SKM-1 treated with dmso at 0.1 percent for 144 hours (cell line): ENCODE measurements at regions not wholly inside any gene's neighbourhood (a gene's known extent, or its start where the extent isn't known, plus 50 kb on each side); places are given as distances from the start of the nearest gene placed in this dataset.
"Not testable (repeated sequence)": the region's sequence is repeated elsewhere in the genome, so short reads cannot be mapped to it uniquely, and the experiment has no call there.

ENCODE experiments used
- DNase-seq: peaks from one replicate; lab custom pipeline; 2025; ENCODE audit not compliant: unreplicated experiment; lab: John Stamatoyannopoulos, UW

DNA sequence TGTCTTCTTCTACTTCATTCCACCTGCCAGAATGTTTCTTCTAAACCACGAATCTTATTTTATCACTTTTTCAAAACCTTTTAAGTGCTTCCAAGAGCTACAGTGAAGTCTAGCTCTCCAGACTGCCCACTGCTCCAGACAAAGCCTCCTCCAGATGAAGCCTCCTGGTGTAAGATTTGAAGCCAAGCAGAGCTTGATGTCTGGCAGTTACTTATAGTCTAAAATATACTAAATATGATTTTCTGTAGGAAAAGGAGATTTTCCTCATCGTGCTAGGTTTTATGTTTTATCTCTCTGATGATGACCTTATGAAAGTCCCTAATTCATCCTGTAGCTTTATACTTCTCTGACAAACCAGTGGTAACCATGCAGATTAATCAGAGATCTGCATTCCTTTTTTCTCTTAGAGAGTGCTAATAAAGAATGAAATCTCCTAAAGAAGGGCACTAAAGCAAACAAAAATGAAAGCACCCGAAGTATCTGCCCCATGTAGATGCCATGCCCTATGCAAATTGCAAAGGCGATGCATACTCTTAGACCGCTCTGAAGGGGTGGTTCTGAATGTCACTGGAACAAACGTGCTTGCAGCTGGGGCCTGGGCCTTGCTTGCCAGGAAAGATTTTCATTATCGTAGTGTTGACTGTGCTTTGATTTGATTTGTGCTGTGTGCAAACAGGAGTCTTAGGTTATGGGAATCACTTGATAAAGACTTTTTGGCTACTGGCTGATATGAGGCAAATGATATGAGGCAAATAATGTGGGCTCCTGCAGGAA is 314.2 kb downstream of the PID1 start:
- DNase-seq, result no peak

DNA sequence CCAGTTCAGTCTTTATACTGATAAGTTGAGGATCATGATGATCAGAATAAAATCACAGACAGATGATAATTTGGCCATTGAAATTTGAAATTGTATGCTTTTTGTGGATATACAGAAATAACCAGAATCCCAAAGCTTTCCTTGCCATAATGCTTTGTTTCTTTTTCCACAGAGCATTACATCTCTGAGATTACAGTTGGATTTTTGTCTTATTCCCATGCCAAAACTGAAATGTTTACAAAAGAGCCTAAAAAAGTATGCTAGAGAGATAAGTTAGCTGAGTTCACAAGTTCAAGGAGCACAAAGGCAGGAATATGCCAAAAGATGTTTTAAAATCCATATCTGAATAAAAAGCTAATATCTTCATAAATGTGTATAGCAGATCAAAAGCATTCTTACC is 321.3 kb downstream of the PID1 start:
- DNase-seq, result no peak

DNA sequence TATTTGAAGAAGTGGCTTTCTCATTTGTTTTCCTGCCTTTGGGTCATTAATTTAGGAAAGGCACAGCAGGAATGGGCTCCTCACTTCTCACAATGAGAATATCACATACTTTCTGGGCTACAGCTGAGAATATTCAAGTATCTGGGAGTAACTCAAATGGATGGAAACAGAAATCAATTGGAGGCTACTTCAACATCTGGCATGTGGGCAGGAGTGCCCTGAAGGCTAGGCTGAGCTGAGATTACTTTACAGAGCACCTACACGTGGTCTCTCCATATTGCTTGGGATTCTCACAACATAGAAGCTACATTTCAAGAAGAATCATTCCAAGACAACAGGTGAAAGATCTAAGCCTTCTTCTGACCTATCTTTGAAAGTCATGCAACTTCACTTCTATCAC is 325.4 kb downstream of the PID1 start:
- no peak for DNase-seq

DNA sequence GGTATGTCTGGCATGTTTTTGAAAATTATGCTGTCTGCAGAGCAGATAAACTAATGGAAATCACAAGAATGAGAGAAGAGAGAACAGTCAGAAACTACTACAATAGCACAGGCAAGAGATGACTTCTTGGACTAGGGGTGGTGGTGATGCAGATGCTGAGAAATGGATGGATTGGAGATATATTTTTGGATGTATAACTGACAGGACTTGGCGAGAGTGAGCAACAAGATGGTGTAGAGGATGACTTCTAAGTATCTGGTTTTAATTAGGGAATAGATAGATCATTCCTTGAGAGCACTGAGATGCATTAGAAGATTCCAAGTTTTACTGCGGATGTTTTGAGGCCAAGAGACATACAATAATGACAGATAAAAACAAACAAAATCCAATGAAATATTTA is 328.2 kb downstream of the PID1 start:
- DNase-seq, result no peak

DNA sequence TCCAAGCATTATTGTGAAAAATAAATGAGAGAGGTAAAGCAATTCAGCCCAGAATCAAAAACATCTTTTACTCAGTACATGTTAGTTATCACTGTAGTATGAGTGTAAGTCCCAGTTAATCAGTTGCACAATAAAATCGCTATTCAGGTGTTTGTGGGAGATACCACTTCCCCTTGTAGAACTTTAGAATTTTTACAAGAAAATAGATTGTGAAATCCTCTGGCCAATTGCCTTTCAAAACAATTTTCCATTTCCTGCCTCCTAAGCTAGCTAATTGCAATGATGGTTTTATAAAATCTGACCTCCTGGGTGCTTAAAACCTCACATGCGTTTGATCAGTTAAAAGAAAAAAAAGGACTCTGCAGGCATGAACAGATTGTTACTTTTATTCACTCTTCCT is 332.5 kb downstream of the PID1 start:
- DNase-seq, result no peak

DNA sequence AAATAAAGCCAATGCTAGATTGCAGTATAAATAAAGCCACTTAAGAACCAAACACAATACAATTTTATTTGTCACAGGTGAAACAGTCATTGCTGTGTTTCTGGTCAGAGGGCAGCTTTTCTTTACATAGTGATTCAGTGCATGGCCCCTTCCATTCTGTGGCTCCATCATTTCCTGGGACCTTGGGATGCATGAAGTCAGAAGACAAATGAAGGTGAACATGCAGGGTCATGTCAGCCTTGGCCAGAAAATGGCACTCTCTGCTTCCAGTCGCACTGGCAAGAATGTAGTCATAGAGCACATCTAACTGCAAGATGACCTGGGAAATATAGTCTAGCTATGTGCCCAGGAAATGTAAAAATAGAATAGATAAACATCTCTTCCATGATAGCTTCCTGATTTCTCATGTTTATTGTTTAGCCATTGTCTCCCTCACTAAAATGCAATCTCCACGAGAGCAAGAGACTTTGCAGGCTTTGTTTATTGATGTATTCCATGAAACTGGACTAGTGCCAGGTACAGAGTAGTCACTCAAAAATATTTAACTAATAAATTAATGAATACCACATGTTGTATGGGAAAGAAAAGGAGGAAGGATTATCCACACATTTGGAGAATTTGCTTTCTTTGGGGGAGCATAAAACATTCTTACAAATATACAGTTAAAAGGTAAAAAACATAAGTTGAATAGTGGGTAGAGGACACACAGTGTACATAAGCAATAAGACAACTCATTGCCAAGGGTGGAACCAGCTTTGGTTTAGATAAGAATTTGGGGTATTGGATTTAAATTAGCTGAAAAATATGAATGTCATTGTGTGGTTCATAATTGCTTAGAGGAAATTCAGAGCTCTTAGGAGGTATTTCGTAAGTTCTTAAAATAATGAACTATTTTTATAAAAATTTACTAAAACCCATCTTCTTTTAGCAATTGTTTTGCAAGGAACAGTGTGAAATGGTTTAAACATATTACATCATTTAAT is 343.8 kb downstream of the PID1 start:
- no peak for DNase-seq

DNA sequence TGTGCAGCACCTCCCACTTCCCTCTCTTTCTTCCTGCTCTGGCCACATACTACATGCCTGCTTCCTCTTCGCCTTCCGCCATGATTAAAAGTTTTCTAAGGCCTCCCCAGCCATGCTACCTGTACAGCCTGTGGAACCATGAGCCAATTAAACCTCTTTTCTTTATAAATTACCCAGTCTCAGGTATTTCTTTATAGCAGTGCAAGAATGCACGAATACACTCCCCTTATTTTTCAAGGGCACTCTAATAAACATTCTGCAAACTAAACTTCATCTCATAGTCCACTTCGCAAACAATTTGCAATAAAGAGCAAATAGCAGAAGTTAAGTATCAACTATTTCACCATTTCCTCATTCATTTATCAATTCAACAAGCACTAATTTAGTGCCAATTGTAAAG is 351.3 kb downstream of the PID1 start:
- DNase-seq, result no peak

DNA sequence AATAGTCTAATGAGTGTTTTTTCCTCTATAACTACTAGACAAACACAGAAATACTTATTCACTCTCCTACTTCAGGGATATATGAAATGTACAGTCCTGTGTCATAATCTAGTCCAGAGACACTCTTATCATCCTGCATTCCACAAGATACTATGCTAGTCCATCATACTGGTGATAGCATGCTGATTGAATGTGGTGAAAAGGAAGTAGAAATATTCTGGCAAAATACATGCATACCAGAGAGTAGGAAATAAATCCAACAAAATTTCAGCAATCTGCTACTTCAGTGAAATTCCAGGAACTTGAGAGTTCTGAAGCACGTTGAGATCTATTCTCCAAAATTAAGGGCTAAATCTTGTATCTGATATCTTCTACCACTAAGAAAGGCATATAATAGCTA is 353.9 kb downstream of the PID1 start:
- no peak for DNase-seq

DNA sequence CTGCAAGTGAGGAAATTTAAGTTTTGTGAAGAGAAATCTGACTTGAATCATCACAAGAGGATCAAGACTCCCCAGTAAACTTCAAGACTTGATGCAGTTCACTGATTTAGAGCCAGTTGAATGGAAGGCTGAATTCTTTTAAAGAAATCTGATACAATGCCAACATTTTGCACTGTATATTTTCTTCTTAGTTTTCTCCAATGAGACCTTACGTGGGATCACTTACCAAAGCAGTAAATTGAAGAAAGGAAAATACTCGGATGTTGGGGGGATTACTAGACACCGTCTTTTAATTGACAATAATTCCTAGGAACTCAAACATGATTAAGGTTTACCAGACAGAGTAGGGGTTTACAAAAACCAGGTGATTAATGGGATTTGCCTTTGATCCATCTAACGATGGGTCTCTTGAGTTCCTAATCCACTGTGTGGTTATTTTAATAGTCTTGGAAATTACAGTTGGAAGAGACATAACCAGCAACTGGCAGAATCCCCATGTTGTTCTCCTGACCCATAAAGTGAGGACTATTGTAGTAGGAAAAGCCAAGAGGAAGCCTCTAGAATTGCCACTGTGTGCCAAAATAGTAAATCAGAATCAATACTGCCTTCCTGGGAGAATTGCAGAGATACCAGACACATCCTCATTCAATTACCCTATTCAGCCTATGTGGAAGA is 354.5 kb downstream of the PID1 start:
- no peak for DNase-seq

DNA sequence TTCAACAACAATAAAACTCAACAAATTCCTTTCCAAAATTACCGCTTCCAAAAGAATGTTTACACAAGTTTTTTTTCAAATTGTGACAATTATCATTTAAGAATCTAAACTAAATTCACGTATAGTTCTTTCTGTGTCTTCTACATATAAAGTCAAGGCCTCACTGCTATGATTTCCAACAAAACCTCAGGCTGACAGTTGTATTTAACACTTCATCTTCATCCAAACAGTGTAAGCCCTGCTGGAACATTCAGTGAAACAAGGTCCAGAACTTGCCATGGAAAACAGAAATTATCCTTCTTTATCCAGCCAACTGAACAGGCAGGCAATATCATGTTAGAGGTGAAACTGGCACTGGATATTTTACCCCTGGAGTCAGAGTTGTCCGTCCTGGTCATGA is 357.9 kb downstream of the PID1 start:
- no peak for DNase-seq

DNA sequence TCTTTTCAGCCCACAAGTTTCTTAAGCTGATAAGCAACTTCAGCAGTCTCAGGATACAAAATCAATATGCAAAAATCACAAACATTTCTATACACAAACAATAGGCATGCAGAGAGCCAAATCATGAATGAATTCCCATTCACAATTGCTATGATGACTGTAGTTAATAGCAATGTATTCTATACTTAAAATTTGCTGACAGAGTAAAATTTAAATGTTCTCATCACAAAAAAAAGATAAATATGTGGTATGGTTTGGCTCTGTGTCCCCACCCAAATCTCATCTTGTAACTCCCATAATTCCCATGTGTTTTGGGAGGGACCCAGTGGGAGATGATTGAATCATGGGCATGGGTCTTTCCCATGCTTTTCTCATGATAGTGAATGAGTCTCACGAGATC is 360.2 kb downstream of the PID1 start:
- DNase-seq, result not testable (repeated sequence)

DNA sequence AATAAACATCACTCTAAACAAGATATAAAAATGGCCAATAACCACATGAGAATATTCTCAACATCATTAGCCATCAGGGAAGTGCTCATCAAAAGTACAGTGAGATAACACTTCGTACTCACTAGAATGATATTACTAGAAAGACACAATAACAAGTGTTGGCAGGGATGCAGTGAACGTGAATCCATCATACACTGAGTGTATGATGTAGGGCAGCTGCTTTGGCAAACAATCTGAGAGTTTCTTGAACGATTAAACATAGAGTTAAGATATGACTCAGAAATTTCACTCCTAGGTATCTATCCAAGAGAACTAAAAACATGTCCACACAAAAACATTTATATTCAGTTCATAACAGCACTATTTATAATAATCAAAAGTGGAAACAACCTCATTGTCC is 368.9 kb downstream of the PID1 start:
- no peak for DNase-seq

DNA sequence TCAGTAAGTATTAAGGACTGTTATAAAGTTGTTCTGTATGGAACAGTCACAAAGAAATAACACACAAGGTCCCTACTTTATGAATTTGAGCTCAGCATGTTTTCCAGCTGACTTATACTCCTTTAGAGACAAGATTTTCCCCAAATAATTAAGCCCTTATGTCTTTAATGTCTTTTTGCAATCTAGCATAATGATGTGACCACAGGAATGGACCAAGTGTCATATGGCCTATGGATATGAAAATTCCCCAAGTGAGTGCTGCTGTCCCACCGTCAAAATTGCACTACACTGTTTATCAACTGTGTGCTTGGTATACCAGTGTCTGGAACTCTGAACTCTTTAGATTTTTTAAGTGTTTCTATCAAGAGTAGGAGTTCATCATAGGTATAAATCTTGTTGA is 369.6 kb downstream of the PID1 start:
- no peak for DNase-seq

DNA sequence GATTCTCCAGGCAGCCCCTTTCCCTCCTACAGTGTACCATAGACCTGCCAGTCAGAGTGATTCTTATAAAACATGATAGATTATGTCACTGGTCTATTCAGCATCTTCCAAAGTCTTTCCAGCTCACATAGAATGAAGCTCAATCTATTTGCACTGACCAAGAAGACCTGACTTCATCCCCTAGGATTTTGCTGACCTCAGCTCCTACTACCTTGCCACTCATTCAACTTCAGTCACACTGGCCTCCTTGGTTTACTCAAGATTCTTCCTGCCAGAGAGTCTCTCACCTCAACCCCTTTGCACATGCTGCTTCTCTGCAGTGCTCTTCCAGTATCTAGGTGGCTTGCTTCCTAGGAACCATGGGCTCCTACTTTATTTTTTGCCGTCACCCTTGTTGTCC is 392.9 kb downstream of the PID1 start:
- DNase-seq, result no peak

DNA sequence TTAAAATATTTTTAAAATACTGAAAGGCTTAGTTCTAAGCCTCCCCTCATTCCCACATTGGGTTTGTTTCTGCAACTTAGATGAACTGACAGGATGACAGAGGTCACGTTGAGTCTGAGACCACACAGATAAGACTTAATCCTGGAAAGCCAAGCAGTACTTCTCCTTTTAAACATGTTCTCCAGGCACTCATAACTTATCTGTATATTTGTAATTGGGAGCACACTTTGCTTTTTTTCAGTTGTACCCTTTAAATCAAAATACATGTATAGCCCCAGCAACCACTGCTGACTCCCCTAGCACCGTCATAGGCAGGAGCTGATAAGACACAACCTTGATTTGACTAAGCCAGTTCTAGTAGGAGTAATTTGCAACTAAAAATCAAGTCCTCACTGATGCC is 394.8 kb downstream of the PID1 start:
- DNase-seq, result no peak

DNA sequence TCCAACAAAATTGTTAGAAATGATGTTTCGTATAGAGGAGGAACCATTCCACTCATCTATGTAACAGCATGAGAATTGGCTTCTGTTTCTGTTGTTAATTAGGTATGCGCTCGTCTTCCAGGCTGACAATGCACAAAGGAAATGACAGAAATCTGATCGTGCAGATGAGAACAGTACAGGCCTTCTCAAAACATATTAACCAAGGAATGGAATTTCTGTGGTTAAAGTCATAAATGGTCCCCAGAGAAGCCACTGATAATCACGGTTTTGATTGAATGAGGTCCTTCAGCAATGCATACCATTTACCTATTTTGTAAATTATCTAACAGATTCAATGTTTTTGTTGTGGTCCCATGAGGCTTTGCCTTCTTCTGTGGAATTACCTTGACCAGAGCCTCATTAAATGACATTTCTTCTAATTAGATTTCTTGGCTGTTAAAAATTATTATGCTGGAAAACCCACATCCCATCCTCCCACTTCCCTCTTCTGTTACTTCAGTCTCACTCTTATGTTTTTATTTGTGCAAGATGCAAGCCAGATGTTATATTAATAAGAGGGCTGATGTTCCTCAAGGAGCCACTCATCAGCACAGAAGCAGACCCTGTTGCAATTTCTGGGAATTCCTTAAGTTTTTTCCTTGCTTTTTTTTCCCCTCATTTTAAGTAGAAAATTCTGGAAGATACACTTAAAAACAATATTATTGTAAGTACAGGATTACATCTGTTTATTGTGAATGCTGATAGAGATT is 395.8 kb downstream of the PID1 start:
- DNase-seq, result no peak

DNA sequence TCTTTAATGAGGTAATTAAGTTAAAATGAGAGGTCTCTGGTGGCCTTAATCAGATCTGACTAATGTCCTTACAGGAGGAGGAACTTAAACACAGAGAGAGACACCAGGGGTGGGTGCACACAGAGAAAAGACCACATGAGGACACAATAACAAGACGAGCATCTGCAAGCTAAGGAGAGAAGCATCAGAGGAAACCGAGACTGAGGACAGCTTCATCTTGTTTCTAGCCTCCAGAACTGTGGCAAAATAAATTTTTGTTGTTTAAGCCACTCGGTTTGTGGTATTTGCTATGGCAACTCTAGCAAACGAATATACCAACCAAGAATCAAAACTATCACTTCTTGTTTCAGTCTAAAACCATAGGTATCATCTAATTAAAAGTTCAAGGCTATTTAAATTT is 400.1 kb downstream of the PID1 start:
- no peak for DNase-seq

DNA sequence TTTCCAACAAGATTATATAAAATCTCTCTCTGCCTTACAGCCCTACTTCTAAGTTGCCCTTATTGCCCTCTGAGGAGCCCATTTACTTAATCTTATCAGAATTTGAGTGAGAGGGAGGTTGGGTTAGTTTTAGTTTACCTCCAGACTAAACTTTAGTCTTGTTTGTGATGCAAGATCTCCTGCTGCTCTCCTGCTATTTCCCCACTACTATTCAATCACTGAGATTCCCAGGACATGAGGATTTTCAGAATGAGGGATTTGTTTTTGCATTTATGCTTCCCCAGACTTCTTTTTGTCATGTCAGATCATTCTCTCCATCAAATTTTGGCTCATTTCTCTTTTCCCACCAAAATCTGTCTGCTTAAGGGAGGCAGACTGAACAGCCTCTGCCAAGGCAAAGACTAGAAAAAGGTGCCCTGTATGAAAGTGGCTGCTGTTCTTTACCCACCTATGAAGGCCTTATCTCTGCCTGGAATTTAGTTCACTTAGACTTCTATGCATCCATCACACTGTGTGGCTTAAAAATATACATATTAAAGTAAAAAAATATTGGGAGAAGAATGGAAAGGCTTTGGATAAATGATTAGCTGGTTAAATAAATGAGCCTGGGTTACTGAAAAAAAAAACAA is 401.3 kb downstream of the PID1 start:
- DNase-seq, result no peak

DNA sequence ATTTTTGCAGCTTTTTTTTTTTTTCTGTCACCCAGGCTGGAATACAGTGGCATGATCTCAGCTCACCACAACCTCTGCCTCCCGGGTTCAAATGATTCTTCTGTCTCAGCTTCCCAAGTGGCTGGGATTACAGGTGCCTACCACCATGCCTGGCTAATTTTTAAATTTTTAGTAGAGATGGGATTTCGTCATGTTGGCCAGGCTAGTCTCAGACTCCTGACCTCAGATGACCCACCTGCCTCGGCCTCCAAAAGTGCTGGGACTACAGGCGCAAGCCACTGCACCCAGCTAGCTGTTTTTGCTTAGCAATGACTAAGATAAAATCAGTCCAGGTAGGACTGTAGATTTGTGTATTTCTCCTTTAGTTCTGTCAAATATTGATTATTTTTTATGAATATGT is 403.7 kb downstream of the PID1 start:
- DNase-seq, result no peak

DNA sequence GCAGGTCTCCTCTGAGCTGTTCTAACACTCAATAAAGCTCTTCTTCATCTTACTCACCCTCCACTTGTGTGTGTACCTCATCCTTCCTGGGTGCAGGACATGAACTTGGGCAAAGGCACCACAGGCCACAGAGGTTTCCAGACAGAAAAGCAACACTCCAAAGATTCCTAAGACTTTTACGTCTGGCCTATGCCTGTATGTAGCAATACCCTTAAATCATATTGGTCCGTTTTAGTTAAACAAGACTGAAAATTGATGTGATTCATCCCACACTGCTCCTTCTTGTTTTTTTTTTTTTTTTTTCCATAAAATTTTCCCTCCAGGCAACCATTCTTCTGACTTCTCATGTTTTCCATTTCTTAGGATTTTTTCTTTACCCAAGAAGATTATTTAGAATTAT is 404.3 kb downstream of the PID1 start:
- DNase-seq, result no peak

DNA sequence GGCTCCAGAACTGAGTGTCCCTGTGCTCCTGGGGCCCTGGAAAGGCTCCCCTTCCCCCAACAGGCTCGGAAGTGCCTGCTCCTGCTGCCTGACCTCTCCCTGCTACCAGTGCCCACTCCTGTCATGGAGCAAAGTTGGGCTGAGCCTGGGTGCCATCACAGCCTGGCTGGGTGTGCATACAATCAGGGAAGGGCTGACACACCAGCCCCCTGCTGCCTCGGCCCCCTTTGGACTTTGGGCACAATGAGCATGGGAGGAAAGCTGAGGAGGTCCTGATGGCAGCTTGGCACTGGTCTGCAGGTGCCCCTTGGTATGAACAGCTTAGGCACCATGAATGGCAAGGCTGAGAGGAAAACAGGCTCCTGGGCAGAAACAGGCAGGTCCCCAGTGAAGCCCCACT is 405.0 kb downstream of the PID1 start:
- DNase-seq, result no peak
